Heart left ventricle (tissue), 16 donors: ENCODE measurements at regions not wholly inside any gene's neighbourhood (a gene's known extent, or its start where the extent isn't known, plus 50 kb on each side); places are given as distances from the start of the nearest gene placed in this dataset.

Experiments used
- ATAC-seq, 4 donors: fragments of 200-7000 bp; cut with Tn5 transposase; one replicate each; pipeline ENCODE4 v1.9.1; 2020 to 2022; ENCODE audit warnings: moderate library complexity in 4 of 4, mild to moderate bottlenecking in 3 of 4, moderate number of reproducible peaks in 1 of 4
- DNase-seq, 5 donors: peaks; one replicate each; pipeline ENCODE4 v3.0.0-alpha.2; 2020
- H3K27ac ChIP-seq, 12 donors: fragments of 200-600 bp; sonication (generic) in 4 of 12; one replicate each; pipeline versions ENCODE4 v1.5.0 to v1.8.0; 2016 to 2022; ENCODE audit warnings: mild to moderate bottlenecking in 2 of 12
- H3K27me3 ChIP-seq, 9 donors: fragments of 200-600 bp; sonication (generic) in 2 of 9; one replicate each; pipeline versions ENCODE4 v1.5.1 to v1.8.0; 2016 to 2022; ENCODE audit warnings: mild to moderate bottlenecking in 3 of 9
- H3K36me3 ChIP-seq, 9 donors: fragments of 200-600 bp; sonication (generic) in 2 of 9; one replicate each; pipeline versions ENCODE4 v1.5.0 to v1.8.0; 2018 to 2022; ENCODE audit warnings: mild to moderate bottlenecking in 2 of 9
- H3K4me1 ChIP-seq, 12 donors: fragments of 200-600 bp; sonication (generic) in 4 of 12; one replicate each; pipeline versions ENCODE4 v1.5.0 to v1.8.0; 2016 to 2022; ENCODE audit warnings: mild to moderate bottlenecking in 3 of 12
- H3K4me3 ChIP-seq, 12 donors: fragments of 200-600 bp; sonication (generic) in 4 of 12; one replicate each; pipeline versions ENCODE4 v1.5.0 to v1.8.0; 2017 to 2022; ENCODE audit warnings: mild to moderate bottlenecking in 9 of 12, moderate library complexity in 4 of 12
- H3K9me3 ChIP-seq, 12 donors: fragments of 200-600 bp; sonication (generic) in 4 of 12; one replicate each; pipeline versions ENCODE4 v1.5.0 to v1.8.0; 2016 to 2022; ENCODE audit warnings: mild to moderate bottlenecking in 1 of 12
- POLR2A ChIP-seq, 2 donors: fragments of 450-650 bp; IDR thresholded peaks; one replicate each; pipeline ENCODE4 v1.6.1; 2017; ENCODE audit warnings: antibody characterized with exemption in 2 of 2, mild to moderate bottlenecking in 2 of 2, moderate library complexity in 2 of 2
- WGBS, 4 donors: extraction: QIAGEN DNeasy Blood & Tissue Kit in 2 of 4; methylation state at CpG; one replicate each; pipeline versions ENCODE4 v1.1.5 to v1.1.7; 2013 to 2018; 5-methylcytosine and 5-hydroxymethylcytosine counted together
- intact Hi-C, 10 donors: fragments of 100-400 bp; cut with DNase I; formaldehyde crosslinking; loops; one replicate each; pipeline versions ENCODE4 v1.11.1 to v1.14.2; 2022
- TF ChIP-seq, protein P1 (sequence below), 12 donors: fragments of 200-600 bp; sonication (generic) in 4 of 12; IDR thresholded peaks; one replicate each; pipeline versions ENCODE4 v1.5.0 to v1.8.0; 2018 to 2022; ENCODE audit warnings: antibody characterized with exemption in 12 of 12, mild to moderate bottlenecking in 5 of 12
- donor health status: ischemic (EF 13 %, LVEDD 7.1; RV severe dilation, severe dysfunction).
- donor health status: healthy with polysubstance abuse.
- donor health status: DM: no; HTN: yes; CAD: no.
- donor health status: DM: no; HTN: no; CAD: no.
- donor health status: ischemic (EF 25% LVEDD 6.9; RV normal size, moderate dysfunction).
- donor health status: ischemic (EF 25% LVEDD 5.7; RV mildly dilated, moderate dysfunction).
- donor health status: healthy.
- donor health status: DM: yes; HTN: yes; CAD: no.
- donor health status: ischemic (EF 35%, LVEDD 5.7; RV mildly dilated, moderate dysfunction).
- donor health status: nonischemic (EF 11% LVEDD 7.7; RV severe dilation, severe dysfunction).
- donor health status: DM: yes; HTN: yes; CAD: no.
- donor health status: PGD.
- donor health status: ischemic (EF 29% LVEDD 5.4; RV normal size, mild dysfunction).
- donor health status: nonischemic (EF 23%, LVEDD 6.1; RV moderate dilation, normal function).

DNA sequence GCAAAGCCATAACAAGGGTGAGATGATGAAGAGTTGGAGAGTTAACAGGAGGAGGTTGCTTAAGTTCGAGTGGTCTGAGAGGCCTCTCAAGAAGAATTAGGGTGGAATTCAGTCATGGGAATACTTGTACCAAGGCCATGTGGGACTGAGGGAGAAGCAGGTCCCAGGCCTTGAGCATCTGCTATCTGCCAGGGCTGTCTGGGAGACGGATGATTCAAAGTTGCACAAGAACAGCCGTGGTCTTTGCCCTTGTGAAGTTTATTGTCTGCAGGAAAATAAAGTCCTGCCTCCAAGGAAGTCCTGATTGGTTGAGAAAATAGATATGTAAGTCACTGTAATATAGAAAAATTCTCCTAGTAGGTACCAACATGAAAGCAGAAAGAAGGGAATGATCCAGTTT, 178.8 kb upstream of the RFC3 start:
- Histone ChIP-seq H3K4me3 (no peak overlapping the region), H3K27ac (peak overlapping the region in 7 of 12 donors; percentile 11 to 55 (median 37))

DNA sequence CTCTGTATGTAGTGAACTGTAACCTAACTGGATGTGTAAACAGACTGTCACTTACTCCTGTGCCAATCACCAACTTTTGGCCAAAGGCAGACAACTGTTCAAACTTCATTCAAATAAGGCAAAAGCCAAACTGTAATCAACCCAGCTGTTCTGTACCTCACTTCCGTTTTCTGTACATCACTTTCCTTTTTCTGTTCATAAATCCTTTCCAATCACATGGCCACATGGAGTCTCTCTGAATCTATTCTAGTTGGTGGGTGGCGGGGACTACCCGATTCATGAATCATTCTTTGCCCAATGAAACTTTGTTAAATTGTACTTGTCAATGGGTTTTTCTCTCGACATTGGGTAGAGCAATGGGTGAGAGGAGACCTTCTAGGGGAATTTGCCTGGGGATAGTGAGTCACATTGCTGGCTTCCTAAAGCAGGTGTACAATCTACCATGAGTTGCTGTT, 178.3 kb upstream of the RFC3 start:
- Histone ChIP-seq H3K4me3 (no peak overlapping the region), H3K9me3 (no peaks in the 10 kb centered on the region), H3K27me3 (no peaks in the 10 kb centered on the region), H3K4me1 (peaks cover 0 to 66% (median 28%) of the 10 kb centered on the region in 12 donors), H3K27ac (peak overlapping the region in 6 of 12 donors; percentile 11 to 55 (median 34)), H3K36me3 (no peaks in the 10 kb centered on the region)
- TF ChIP-seq, protein P1, sequence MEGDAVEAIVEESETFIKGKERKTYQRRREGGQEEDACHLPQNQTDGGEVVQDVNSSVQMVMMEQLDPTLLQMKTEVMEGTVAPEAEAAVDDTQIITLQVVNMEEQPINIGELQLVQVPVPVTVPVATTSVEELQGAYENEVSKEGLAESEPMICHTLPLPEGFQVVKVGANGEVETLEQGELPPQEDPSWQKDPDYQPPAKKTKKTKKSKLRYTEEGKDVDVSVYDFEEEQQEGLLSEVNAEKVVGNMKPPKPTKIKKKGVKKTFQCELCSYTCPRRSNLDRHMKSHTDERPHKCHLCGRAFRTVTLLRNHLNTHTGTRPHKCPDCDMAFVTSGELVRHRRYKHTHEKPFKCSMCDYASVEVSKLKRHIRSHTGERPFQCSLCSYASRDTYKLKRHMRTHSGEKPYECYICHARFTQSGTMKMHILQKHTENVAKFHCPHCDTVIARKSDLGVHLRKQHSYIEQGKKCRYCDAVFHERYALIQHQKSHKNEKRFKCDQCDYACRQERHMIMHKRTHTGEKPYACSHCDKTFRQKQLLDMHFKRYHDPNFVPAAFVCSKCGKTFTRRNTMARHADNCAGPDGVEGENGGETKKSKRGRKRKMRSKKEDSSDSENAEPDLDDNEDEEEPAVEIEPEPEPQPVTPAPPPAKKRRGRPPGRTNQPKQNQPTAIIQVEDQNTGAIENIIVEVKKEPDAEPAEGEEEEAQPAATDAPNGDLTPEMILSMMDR (IDR thresholded peaks at IDR 0.05) = no peak
- TF ChIP-seq POLR2A (IDR thresholded peaks at IDR 0.05) = no peak
- intact Hi-C loops = loop anchor here in 4 of 10 donors (5.0 to 10.0 kb wide), 2 partner anchors 38 to 85 kb away; no protein-coding TSS in a partner anchor
- 95 to 99% (median 97%) methylated on average over 4 of the region's 4 CpGs for WGBS, 4 donors
- ATAC-seq (no peak), DNase-seq (no peak)

More for the DNA sequence above, 178.8 kb upstream of the RFC3 start:
- intact Hi-C loops = loop anchor here in 2 of 10 donors (10.0 kb wide), 1 partner anchor 86 kb away; no protein-coding TSS in a partner anchor
- Histone ChIP-seq H3K27me3 (no peaks in the 10 kb centered on the region), H3K4me1 (peaks cover 0 to 64% (median 26%) of the 10 kb centered on the region in 12 donors), H3K36me3 (no peaks in the 10 kb centered on the region), H3K9me3 (no peaks in the 10 kb centered on the region)
- ATAC-seq (peak in 2 of 4 donors; percentile 45 to 58), DNase-seq (peak in 2 of 5 donors; percentile 45 to 54)
- TF ChIP-seq POLR2A (IDR thresholded peaks at IDR 0.05) = no peak
- TF ChIP-seq, protein P1 (IDR thresholded peaks at IDR 0.05) = no peak
- WGBS, 4 donors = 43 to 58% (median 51%) methylated on average over 3 of the region's 3 CpGs

DNA sequence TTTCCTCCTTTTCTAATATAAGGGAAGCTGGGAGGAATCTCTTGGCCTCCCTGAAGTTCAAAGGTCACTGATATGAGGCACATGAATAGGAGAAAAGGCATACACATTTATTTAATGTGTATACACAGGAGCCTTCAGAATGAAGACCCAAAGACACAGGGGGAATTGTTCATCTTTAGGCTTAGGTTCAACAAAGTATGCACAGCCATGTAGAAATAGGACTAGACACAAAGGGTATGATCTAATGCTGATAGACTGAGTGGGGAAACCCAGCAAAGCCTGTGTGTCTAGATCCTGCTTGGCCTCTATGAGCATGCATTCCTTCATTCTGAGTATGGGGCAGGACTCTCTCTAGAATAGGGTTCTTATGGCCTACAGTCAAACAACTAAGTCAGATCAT, 177.1 kb upstream of the RFC3 start:
- DNase-seq (no peak), ATAC-seq (no peak)
- Histone ChIP-seq H3K4me1 (peaks cover 0 to 72% (median 36%) of the 10 kb centered on the region in 12 donors), H3K36me3 (no peaks in the 10 kb centered on the region), H3K9me3 (no peaks in the 10 kb centered on the region), H3K27me3 (no peaks in the 10 kb centered on the region), H3K27ac (peak overlapping the region in 7 of 12 donors; percentile 32 to 78 (median 58)), H3K4me3 (no peak overlapping the region)
- TF ChIP-seq POLR2A (IDR thresholded peaks at IDR 0.05) = no peak
- TF ChIP-seq, protein P1 (IDR thresholded peaks at IDR 0.05) = no peak
- intact Hi-C loops = loop anchor here in 2 of 10 donors (5.0 kb wide), 1 partner anchor 36 kb away; no protein-coding TSS in a partner anchor

DNA sequence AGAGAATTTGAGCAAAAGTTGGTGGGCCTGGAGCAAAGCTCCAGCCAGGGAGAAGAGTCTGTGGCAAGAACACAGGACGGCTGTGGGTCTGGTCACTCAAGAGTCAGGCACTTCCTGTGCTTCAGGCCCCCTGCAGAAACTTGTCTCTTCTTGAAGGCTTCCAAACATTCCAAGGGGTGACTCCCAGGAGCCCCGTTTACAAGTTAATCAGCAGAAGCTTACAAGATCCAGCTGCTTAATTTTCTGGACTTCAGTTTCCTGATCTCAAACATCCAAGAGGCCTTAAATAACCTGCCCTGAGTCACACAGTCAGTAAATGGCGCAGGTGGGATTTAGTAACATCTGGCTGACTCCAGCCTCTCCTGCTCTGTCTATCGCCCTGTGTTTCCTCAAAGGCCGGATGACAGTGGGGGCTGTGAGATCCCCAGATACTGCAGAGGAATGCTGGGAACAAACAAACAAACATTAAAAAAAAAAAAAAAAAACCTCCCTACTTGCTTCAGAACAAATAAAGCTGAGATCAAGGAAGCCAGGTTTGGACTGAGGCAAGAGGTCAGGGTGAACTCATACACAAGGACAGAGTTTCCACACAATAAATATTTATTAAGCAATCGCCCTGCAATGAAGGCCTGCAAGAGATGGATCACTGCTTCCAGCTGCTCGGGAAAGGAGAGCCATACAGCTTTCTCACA, 175.4 kb upstream of the RFC3 start:
- intact Hi-C loops = loop anchor here in 2 of 10 donors (5.0 kb wide), 1 partner anchor 35 kb away; no protein-coding TSS in a partner anchor

More for the DNA sequence above, 175.4 kb upstream of the RFC3 start:
- peak overlapping the region in 11 of 12 donors; percentile 7 to 78 (median 60) for H3K27ac ChIP-seq
- peaks cover 0 to 63% (median 36%) of the 10 kb centered on the region in 12 donors for H3K4me1 ChIP-seq
- H3K4me3 ChIP-seq = no peak overlapping the region
- H3K36me3 ChIP-seq = no peaks in the 10 kb centered on the region
- DNase-seq = peak in 4 of 5 donors; percentile 54 to 73 (median 58)
- ATAC-seq = peak; percentile 68 to 81 (median 72)
- TF ChIP-seq, protein P1 (IDR thresholded peaks at IDR 0.05) = no peak
- TF ChIP-seq POLR2A (IDR thresholded peaks at IDR 0.05) = no peak
- no peaks in the 10 kb centered on the region for H3K27me3 ChIP-seq
- 45 to 51% (median 48%) methylated on average over 7 of the region's 7 CpGs for WGBS, 4 donors
- H3K9me3 ChIP-seq = no peaks in the 10 kb centered on the region
